GM18498 (cell line): ENCODE measurements at regions not wholly inside any gene's neighbourhood (a gene's known extent, or its start where the extent isn't known, plus 50 kb on each side); places are given as distances from the start of the nearest gene placed in this dataset.

Experiments used
- ATAC-seq: cut with Tn5 transposase; IDR thresholded peaks from one replicate; pipeline ENCODE4 v1.9.1; 2021; ENCODE audit warnings: mild to moderate bottlenecking, moderate library complexity; ENCODE audit not compliant: unreplicated experiment

DNA sequence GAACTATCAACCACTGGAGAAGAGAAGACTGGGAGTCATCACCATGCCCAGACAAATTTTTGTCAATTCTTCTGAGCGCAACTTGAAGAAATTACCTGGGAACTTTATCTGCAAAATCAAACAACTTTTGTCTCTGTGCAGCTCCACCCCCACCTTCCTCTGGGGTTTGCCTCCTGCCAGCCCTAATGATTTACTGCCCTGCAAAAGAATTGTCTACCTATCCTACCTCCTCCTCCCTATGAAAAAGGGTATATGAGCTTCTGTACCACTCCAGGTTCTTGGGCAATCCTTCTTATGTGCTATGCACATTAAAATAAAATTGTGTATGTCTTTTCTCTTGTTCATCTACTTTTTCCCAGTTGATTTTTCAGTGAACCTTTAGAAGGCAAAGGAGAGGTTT, 191.9 kb downstream of the URB2 start:
- ATAC-seq: no peak

DNA sequence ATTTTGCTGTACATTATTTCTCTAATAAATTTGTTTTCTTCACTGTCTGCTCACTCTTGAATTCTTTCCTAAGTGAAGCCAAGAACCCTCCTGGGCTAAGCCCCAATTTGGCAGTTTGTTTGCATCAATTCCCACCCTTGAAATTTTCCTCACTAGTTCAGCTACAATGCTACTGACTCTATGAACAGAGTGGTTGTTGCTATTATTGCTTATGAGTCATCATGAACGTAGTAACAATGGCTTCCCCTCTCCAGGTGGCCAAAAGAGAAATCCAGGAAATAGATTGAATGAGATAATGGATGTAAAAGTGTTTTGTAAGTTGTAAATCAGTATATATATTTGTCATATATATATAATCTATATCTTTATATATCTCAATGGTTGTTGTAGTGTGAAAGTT, 193.0 kb downstream of the URB2 start:
- ATAC-seq: no peak

DNA sequence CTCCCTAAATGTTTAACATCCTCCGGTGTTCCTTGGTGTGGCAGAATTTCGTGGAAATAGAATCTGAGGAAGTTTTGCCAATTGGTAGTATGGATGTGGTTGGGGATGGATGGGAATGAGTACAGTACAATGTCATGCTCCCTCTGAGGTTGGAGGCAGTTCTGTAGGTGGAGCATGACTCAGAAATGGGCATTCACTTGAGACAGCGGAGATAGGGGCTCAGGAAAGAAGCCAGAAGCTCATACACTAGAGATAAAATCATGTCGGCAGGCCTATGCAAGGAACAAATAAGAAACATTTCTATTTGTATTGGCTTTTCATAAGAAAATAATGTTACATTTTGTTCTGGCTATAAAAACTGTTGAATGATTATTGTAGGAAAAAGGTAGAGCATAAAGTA, 196.0 kb downstream of the URB2 start:
- no peak for ATAC-seq

DNA sequence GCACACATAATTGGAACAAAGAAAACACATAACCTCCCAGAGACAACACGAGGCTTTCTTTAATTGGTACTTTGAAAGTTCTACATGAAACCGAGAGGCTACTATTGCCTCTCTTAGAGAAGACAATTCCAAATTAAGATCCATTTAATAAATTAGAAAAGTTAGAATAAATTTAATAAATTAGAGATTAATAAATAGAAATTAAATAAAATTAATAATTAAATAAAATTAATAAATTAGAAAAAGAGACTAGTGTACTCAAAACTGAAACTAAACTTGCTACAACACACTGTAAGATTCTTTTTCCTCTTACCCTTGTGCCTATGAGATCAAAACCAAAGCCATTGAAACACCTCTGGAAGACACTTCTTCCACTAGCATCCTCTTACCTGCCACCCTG, 199.0 kb downstream of the URB2 start:
- ATAC-seq: no peak

DNA sequence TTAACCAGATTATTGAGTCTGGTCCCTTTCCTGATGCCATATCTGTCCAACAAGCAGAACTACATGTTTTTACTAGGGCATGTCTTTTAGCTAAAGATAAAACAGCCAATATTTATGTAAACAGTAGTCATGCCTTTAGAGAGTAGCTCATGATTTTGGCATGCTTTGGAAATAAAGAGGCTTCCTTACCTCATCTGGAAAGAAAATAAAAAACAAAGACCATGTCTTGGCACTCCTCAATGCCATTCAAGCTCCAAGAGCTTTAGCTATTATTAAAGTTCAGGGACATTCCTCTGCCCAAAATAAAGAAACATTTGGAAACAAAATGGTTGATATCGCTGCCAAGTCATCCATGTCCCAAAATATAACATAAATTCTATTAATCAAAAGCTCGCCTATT, 202.4 kb downstream of the URB2 start:
- ATAC-seq: no peak

DNA sequence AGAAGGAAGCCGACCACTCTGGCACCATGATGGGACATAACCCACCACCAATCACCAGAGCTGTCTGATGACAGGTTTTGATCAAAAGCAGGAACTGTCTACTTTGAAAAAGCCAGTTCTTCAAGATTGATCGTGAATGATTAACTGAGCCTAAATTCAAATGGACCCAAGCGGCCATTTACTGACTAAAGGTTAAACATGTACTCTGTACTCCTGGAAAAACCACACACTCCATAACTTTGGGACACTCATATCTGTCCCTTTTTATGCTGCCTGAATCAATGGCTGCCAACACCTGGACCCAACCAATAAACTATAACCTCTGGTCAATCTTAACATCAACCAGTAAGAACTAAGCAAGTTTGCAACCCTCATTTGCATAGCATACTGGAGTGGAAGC, 206.6 kb downstream of the URB2 start:
- ATAC-seq: no peak

DNA sequence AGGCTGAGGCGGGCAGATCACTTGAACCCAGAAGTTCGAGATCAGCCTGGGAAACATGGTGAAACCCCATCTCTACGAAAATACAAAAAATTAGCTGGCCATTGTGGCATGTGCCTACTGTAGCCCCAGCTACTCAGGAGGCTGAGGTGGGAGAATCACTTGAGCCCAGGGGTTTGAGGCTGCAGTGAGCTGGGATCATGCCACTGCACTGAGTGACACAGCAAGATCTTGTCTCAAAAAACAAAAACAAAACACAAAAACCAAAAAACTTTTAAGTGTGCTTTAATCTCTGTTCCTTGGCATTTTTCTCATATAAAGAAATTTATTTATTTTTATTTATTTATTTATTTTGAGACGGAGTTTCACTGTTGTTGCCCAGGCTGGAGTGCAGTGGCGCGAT, 208.2 kb downstream of the URB2 start:
- ATAC-seq: no peak

DNA sequence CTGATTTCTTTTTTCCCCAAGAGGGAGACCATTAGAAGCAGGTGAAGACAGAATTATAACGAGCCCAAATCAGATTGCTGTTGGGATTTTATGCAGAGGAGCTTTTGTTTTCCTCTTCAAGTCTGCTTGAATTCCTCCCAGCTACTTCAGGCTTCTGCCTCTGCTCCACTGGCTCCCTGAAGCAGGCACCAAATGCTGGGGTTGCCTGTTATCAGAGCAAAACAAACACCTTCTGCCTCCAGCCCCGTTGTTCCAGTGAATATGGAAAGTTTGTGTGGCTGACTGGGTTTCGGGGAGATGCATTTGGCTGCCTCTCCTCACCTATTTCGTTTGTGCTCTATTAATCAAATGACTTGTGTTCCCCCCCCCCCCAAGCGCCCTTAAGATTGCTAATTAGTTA, 209.2 kb downstream of the URB2 start:
- no peak for ATAC-seq

DNA sequence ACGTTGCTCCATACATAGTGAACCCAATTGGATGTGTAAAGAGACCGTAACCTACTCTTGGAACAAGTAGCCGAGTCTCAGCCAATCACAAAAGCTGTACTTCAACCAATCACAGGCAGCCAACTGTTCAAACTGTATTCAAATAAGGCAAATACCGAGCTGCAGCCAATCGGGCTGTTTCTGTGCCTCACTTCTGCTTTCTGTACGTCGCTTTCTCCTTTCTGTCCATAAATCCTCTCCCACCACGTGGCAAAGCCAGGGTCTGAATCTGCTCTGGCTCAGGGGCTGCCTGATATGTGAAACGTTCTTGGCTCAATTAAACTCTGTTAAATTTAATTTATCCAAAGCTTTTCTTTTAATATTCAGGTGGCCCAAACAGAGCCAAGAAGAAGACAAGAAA, 210.3 kb downstream of the URB2 start:
- ATAC-seq: no peak

DNA sequence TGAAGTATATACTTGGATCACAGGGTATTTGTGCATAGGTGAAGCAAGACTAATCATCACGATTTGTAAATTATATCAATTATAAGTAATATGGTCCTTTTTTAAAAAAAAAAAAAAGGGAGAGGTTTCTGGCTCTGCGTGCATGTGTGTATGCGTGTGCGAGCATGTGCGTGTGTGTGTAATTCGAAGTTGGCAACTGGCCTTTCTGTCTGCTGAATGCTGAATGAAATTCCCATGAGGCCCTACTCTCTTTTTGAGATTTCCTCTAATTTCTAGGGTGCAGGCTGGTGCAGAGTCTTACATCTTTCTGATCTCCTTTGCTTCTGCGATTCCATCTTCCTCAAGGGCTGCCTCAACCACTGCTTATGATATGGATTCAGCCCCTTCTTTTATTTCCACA, 212.2 kb downstream of the URB2 start:
- no peak for ATAC-seq

DNA sequence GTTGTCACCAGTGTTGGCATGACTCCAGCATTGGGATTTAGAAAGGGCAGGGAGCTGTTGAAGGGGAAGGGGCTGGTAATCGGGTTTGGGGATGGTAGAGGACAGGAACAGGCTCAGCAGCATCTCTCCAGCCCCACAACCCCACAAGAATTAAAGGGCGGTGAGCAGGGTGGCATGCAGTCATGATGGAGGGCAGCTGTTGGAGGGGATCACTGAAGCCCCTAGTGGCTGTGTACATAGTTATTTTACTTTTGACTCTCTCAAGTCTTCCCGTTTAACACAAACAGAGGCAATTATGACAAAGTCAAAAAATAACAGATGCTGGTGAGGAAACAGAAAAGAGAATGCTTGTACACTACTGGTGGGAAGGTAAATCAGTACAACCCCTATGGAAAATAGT, 213.8 kb downstream of the URB2 start:
- no peak for ATAC-seq

DNA sequence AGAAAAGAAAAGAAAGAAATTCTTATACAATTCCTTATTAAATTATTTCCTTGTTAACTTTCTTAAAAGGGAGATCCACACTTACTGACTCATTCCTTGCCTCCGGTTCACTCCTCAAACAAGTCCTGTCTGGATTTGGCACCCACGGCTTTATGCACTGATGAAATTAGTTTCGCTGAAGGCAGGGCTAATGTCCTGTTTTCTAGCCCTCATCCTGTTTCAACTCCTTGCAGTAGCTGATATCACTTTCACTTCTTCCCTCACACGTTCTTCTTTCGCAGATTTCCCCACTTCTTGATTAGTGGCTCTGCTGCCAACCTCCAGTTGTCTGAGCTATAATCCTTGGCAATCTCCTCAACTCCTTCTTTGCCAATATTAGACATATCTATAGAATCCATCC, 215.2 kb downstream of the URB2 start:
- peak; percentile 48 for ATAC-seq

DNA sequence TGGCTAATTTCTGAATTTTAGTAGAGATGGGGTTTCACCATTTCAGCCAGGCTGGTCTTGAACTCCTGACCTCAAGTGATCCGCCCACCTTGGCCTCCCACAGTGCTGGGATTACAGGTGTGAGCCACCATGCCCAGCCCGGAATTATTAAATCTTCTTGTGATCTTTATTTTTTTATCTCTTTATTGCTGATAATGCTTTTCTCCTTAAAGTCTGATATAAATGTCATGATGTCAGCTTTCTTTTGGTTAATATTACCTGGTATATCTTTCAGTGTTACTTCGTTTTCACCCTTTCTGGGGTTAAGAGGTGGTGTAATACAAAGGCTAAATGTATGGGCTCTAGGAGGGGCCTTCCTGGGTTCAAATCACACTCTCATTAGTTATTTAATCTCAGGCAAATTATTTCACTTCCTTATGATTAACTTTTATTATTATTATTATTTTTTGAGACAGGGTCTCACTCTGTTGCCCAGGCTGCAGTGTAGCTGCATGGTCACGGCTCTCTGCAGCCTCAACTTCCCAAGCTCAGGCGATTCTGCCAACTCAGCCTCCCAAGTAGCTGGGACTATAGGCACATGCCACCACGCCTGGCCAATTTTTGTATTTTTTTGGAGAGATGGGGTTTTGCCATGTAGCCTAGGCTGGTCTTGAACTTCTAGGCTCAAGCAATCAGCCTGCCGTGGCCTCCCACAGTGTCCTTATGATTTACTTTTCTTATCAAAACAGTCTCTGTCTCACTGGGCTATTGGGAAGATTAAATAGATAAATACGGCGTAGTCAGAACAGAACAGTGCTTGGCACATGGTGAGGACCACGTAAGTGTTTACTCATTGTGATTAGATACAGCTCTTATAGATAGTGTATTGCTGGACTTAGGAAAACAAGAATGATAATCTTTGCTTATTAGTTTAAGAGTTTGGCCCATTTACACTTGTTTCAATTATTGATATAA, 216.5 kb downstream of the URB2 start:
- ATAC-seq: no peak

DNA sequence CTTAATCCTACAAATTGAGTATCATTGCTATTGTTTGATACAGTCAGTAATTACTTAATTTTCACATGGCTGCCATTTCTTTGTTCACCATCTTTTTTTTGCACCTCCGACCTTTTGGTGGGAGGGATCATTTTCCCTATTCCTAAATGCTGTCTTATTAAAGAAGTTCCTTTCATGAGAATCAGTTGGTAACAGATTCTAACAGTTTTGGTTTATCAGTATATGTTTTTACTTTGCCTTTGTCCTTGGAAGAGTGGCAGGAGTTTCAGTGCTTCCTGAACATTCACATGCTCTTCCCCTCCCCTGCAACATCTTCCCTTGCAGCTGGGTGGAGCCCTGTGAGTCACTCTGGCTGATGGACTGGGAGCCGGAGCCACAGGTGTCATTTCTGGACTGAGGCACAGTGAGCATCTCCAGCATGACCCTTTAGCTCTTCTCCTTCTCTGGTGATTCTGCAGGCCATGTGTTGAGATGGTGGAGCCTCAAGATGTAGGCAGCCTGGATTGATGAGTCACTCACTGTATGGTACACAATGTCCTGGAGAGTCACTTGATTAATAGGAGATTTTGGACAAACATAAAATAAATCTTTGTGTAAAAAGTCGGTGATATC, 217.7 kb downstream of the URB2 start:
- no peak for ATAC-seq

DNA sequence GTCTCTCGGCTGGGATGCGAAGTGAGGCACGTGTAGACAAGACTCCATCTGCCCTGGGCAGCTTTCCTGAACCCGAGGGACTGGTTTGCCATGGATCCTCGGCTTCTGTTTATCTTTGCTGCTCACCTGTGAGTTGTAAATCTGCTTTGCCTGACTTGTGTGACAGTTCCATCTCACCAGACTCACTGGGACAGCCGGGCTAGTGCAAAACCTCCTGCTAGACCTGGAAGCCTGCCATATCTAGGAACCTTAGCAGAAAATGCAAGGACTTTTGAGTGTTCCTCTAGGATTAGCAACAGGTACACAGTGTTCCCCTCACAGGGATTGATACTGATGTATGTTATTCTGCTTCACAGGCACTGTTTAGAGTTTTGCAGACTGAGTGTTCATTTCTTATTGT, 218.6 kb downstream of the URB2 start:
- no peak for ATAC-seq

DNA sequence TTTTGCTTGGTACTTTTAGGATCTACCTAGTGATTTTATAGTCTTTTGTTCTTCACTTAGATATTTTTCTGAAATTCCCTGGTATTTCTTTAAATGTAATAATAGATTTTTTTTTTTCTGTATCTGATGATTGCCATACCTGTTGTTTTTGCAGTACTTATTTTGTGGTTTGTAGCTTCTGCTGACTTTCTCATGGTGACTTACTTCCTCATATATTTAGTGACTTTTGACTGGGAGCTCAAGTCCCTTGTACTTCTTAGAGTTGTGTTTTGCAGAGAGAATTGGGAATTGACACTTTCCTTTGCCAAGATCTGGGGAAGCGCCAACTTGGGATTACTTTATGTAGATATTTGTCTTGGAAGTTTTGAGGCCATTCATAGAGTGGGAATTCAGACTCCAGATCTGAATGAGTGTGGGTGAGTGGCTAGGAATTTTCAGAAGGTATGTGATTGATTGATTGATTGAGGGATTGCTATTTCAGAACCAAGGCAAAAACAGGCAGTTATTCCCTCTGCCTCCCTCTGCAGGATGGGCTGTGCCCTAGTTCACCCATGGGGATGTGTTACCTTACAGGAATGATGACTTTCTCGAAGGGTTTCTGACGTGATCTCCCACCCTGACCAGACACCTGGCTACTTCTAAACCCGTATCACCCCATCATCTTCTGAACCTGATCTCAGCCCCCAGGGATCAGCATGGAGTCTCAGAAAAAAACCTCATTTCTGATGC, 219.5 kb downstream of the URB2 start:
- ATAC-seq: no peak

DNA sequence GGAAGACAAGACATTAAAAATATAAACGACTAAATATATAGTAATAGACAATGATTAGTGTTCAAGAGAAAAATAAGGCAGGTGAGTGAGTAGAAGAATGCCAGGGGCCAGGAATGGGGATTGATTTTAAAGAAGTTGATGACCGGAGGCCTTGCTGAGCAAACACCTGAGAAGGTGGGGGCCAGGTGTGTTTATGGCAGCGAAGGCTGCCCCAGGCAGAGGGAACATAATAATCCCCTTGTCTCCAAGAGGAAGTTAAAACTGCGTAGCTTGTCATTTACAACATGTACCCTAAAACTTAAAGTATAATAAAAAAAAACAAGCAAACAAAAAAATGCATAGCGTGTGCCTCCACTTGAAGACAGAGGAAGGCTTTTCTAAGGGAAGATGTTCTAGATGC, 220.3 kb downstream of the URB2 start:
- ATAC-seq: no peak

DNA sequence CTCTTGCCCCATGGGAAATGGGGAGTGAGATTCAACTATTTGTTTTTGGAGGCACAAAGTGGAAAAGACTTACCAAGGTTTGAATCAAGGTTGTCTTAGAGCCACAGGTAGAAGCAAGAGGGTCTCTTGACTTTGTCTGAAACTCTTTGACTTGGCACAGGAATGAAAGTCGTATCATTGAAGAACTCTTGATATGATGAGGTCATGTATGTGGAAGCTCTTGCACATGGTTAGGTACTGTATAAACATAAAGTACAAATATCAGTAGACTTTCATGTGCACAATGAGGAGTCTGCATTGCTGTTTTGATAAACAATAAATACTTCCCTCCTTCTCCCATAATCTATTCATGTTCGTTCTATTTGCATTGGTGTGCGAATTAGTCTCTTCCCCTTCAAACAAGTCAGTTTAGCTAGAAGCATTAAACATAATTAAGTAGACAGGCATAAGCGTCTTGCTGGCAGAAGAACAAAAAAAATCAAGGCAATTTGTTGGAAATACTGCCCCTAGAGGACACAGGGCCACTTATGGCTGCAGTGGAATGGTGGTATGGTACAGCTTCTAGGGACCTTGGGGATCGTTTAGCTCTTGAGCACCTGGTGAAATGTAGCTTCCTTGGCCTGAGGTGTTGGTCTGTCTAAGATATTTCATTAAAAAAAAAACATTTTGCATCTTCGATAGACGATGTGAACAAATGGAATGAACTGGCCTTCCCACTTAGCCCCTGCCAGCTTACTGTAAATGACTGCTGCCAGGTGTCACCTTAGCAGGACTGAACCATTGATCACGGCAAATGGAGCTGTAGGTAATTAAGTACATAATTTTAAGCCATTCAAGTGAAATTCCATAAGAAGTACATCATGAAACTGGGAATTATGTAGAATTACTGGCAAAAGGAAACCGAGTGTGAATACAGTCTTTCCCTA, 218.0 kb upstream of the GALNT2 start:
- no peak for ATAC-seq

DNA sequence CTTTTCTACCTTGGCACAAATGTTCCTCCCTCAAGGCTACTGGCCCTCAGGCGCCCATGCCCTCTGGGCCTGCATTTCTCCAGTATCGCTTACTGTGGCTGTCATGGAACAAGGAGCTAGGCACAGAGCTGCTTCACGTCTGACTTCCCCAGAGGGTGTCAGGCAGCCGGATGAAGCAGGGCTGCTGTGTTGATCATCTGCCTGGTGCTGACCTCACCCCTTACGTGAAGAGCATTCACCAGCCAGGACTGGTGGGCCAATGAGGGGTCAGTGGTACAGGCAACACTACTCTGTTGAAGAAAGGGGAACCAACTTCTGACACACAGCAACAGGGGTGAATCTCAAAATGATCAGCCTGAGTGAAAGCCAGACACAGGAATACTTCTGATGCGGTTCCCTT, 215.5 kb upstream of the GALNT2 start:
- no peak for ATAC-seq

DNA sequence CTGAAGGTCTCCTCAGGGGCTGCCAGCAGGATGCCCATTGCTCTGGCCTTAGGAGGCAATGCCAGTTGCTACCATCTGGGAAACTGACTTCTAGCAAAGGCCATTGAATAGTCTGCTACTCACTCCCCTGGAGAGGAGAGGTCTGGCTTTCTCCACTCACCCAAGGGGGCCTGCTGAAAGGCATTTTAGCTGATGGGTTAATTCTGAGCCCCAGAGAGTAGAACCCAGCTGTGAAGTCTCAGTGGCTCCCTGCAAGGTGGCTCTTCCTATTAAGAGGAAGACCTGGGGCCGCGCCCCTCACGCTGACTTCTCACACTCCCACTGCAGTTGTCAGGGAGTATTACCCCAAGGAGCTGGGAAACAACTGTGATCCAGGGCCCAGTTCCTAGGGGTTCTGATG, 213.3 kb upstream of the GALNT2 start:
- ATAC-seq: no peak

DNA sequence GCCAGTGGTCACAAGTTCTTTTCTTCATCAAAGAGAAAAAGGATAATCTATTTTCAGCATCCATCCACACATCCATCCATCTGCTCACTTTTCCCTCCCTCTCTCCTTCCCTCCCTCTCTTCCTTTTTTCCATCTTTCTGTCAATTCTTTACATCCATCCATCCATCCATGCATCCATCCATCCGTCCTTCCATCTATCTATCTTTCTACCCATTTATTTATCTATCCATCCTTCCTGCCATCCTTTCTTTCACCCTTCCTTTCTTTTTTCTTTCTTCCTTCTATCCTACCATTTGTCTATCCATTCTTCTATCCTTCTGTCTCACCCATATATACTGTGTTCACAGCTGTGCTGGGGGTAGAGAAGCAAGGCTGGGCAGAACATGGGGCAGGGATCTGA, 212.4 kb upstream of the GALNT2 start:
- no peak for ATAC-seq
